OCI-LY3 (cell line): ENCODE measurements at regions not wholly inside any gene's neighbourhood (a gene's known extent, or its start where the extent isn't known, plus 50 kb on each side); places are given as distances from the start of the nearest gene placed in this dataset.

ENCODE experiments used
- H2AFZ ChIP-seq: fragments of 200-600, 300-600 bp; shearing (Covaris generic); 2 replicates; pipeline ENCODE4 v1.6.0; 2014; ENCODE audit warnings: antibody characterized with exemption, low read depth, low read length
- H3K27ac ChIP-seq: fragments of 200-600, 300-600 bp; sonication (generic); 2 replicates; pipeline ENCODE4 v1.5.1; 2014; ENCODE audit warnings: mild to moderate bottlenecking, low read length, moderate library complexity, mixed read lengths
- H3K27me3 ChIP-seq: fragments of 200-600, 300-600 bp; sonication (generic); 2 replicates; pipeline ENCODE4 v1.6.1; 2014; ENCODE audit warnings: low read depth, low read length, mixed read lengths
- H3K36me3 ChIP-seq: fragments of 200-600, 300-600 bp; sonication (generic); replicated peaks from 2 replicates; pipeline ENCODE3; 2014; ENCODE audit warnings: low read depth, low read length, mixed read lengths
- H3K4me1 ChIP-seq: fragments of 300-600, 200-600 bp; sonication (generic); 2 replicates; pipeline ENCODE4 v1.6.1; 2014; ENCODE audit warnings: low read length, mixed read lengths
- H3K4me2 ChIP-seq: fragments of 200-600, 300-600 bp; sonication (generic); 2 replicates; pipeline ENCODE4 v1.6.1; 2014; ENCODE audit warnings: low read length, mixed read lengths
- H3K4me3 ChIP-seq: fragments of 300-600, 200-600 bp; sonication (generic); 2 replicates; pipeline ENCODE4 v1.5.1; 2014; ENCODE audit warnings: antibody characterized with exemption, mild to moderate bottlenecking, low read length, moderate library complexity
- H3K79me2 ChIP-seq: fragments of 300-600, 200-600 bp; shearing (Covaris generic); 2 replicates; pipeline ENCODE4 v1.6.1; 2014; ENCODE audit warnings: mild to moderate bottlenecking, low read length, mixed read lengths
- H3K9ac ChIP-seq: fragments of 300-600, 200-600 bp; shearing (Covaris generic); 2 replicates; pipeline ENCODE4 v1.6.0; 2014; ENCODE audit warnings: mild to moderate bottlenecking, low read length, moderate library complexity
- H3K9me3 ChIP-seq: fragments of 200-600, 300-600 bp; shearing (Covaris generic); 2 replicates; pipeline ENCODE4 v1.6.1; 2014; ENCODE audit warnings: low read length, mixed read lengths; ENCODE audit not compliant: insufficient read depth
- H4K20me1 ChIP-seq: fragments of 200-600, 300-600 bp; sonication (generic); 2 replicates; pipeline ENCODE4 v1.6.1; 2016; ENCODE audit warnings: low read length, mixed read lengths; ENCODE audit not compliant: insufficient read depth
- CTCF ChIP-seq: fragments of 200-600, 300-600 bp; sonication (generic); IDR thresholded peaks from 2 replicates; pipeline ENCODE4 v1.5.1; 2014; ENCODE audit warnings: antibody characterized with exemption, low read length, low read depth
- EZH2phosphoT487 ChIP-seq: fragments of 200-600 bp; shearing (Covaris generic); IDR thresholded peaks from 2 replicates; pipeline ENCODE4 v1.6.1; 2018; ENCODE audit warnings: antibody characterized with exemption, mixed run types, low read depth

GRCh38 chr10:70966646-70967553, 78.5 kb upstream of the PCBD1 start:
- Histone ChIP-seq H3K27me3 (peaks cover 6% of the 10 kb centered on the region; the same call in 1 of the 2 replicates), H3K9ac (no peak overlapping the region), H3K4me2 (no peak overlapping the region), H2AFZ (no peak overlapping the region), H3K9me3 (no peaks in the 10 kb centered on the region), H3K4me3 (no peak overlapping the region), H3K79me2 (no peaks in the 10 kb centered on the region), H3K4me1 (no peaks in the 10 kb centered on the region), H3K36me3 (no peaks in the 10 kb centered on the region), H4K20me1 (no peaks in the 10 kb centered on the region), H3K27ac (no peak overlapping the region)
- TF ChIP-seq EZH2phosphoT487 (no peak), CTCF (no peak)

- Histone ChIP-seq H3K4me1 (no peaks in the 10 kb centered on the region), H3K4me2 (no peak overlapping the region), H2AFZ (no peak overlapping the region), H3K4me3 (no peak overlapping the region), H4K20me1 (no peaks in the 10 kb centered on the region), H3K36me3 (no peaks in the 10 kb centered on the region), H3K9me3 (no peaks in the 10 kb centered on the region), H3K27me3 (peaks cover 6% of the 10 kb centered on the region; the same call in 1 of the 2 replicates), H3K27ac (no peak overlapping the region), H3K79me2 (no peaks in the 10 kb centered on the region), H3K9ac (no peak overlapping the region)
- TF ChIP-seq EZH2phosphoT487 (no peak), CTCF (no peak)
These were observed 79.5 kb upstream of the PCBD1 start for GRCh38 chr10:70967591-70968587.

- Histone ChIP-seq H4K20me1 (no peaks in the 10 kb centered on the region), H3K9ac (no peak overlapping the region), H3K4me3 (no peak overlapping the region), H3K4me2 (no peak overlapping the region), H3K36me3 (no peaks in the 10 kb centered on the region), H3K9me3 (no peaks in the 10 kb centered on the region), H3K27me3 (peaks cover 6% of the 10 kb centered on the region; the same call in 1 of the 2 replicates), H2AFZ (no peak overlapping the region), H3K4me1 (no peaks in the 10 kb centered on the region), H3K79me2 (no peaks in the 10 kb centered on the region), H3K27ac (no peak overlapping the region)
- no peak for TF ChIP-seq CTCF
- TF ChIP-seq EZH2phosphoT487 = no peak
These were observed 80.8 kb upstream of the PCBD1 start for GRCh38 chr10:70969188-70969587.

GRCh38 chr10:70970830-70971229, 82.5 kb upstream of the PCBD1 start:
- no peaks in the 10 kb centered on the region for H3K9me3 ChIP-seq

More at GRCh38 chr10:70970830-70971229, 82.5 kb upstream of the PCBD1 start:
- H3K27ac ChIP-seq = no peak overlapping the region
- no peak overlapping the region for H3K4me3 ChIP-seq
- no peak overlapping the region for H3K9ac ChIP-seq
- no peak overlapping the region for H3K4me2 ChIP-seq
- no peaks in the 10 kb centered on the region for H3K79me2 ChIP-seq
- no peak for TF ChIP-seq EZH2phosphoT487
- TF ChIP-seq CTCF = no peak
- no peaks in the 10 kb centered on the region for H3K36me3 ChIP-seq
- peaks cover 6% of the 10 kb centered on the region; the same call in 1 of the 2 replicates for H3K27me3 ChIP-seq
- H3K4me1 ChIP-seq = no peaks in the 10 kb centered on the region
- H4K20me1 ChIP-seq = no peaks in the 10 kb centered on the region
- no peak overlapping the region for H2AFZ ChIP-seq
